SJCRH30 (cell line): ENCODE measurements at regions not wholly inside any gene's neighbourhood (a gene's known extent, or its start where the extent isn't known, plus 50 kb on each side); places are given as distances from the start of the nearest gene placed in this dataset.

Source experiments
- DNase-seq, 2 experiments: peaks; one replicate each; pipeline ENCODE4 v3.0.0-alpha.2; 2015 to 2020
- H3K27ac ChIP-seq: fragments of 250-450 bp; sonication (Bioruptor Pico); 2 replicates; pipeline ENCODE4 v1.5.1; 2020; ENCODE audit warnings: mild to moderate bottlenecking, moderate library complexity
- H3K27me3 ChIP-seq: fragments of 250-450 bp; sonication (Bioruptor Pico); 2 replicates; pipeline ENCODE4 v1.5.1; 2020; ENCODE audit warnings: mild to moderate bottlenecking, moderate library complexity
- H3K36me3 ChIP-seq: fragments of 250-450 bp; sonication (Bioruptor Pico); 2 replicates; pipeline ENCODE4 v1.5.1; 2020; ENCODE audit warnings: mild to moderate bottlenecking, moderate library complexity
- H3K4me1 ChIP-seq: fragments of 250-450 bp; sonication (Bioruptor Pico); 2 replicates; pipeline ENCODE4 v1.5.1; 2020; ENCODE audit warnings: mild to moderate bottlenecking, moderate library complexity
- H3K4me3 ChIP-seq: fragments of 250-450 bp; sonication (Bioruptor Pico); 2 replicates; pipeline ENCODE4 v1.5.1; 2020; ENCODE audit warnings: mild to moderate bottlenecking, moderate library complexity
- H3K9me3 ChIP-seq: fragments of 250-450 bp; sonication (Bioruptor Pico); replicated peaks from 2 replicates; pipeline ENCODE4 v1.5.1; 2020; ENCODE audit warnings: mild to moderate bottlenecking, moderate library complexity

- Histone ChIP-seq H3K9me3 (no peaks in the 10 kb centered on the region), H3K27me3 (no peaks in the 10 kb centered on the region), H3K4me3 (no peak overlapping the region), H3K4me1 (no peaks in the 10 kb centered on the region), H3K27ac (no peak overlapping the region), H3K36me3 (no peaks in the 10 kb centered on the region)
- DNase-seq: no peak
Observed at GRCh38 chr3:30169487-30169886, 436.9 kb upstream of the TGFBR2 start.

DNA sequence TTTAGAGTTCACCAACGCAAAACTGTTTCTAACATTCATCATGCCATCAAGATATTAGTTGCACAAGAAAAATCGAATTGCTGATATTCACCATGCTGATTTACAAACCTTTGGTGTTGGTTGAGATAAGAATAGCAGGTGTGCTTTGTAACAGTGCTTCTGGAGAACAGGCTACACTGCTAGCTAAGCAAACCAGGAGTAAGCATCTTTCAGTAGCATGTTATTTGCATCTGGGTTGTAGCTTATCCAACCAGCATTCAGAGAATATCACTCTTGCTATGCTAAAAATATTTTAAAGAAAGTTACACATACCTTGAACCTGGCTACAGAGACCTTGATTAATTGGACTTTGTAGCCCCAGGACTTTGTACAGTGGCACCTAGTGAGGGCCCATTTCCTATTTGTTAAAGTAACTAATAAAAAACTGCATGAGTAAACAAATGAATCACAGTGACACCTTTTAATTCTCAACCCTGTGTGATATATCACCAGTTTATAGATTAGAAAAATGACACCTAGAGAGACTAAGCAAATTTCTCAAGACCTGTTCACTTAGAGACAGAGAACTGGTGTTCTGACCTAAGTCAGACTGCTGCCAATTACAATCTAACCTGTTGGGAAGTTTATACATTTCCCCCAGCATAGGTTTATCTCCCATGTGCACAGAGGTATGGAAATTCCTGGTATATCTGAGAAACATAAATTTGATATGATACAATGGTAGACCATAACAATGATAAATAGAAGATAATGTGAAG is 435.5 kb upstream of the TGFBR2 start:
- Histone ChIP-seq H3K27ac (no peak overlapping the region), H3K4me1 (no peaks in the 10 kb centered on the region)

GRCh38 chr3:30174357-30174756 is 432.0 kb upstream of the TGFBR2 start:
- no peaks in the 10 kb centered on the region for H3K4me1 ChIP-seq
- no peak overlapping the region for H3K27ac ChIP-seq
- H3K27me3 ChIP-seq: no peaks in the 10 kb centered on the region
- no peak for DNase-seq
- H3K9me3 ChIP-seq: no peaks in the 10 kb centered on the region
- no peak overlapping the region for H3K4me3 ChIP-seq
- no peaks in the 10 kb centered on the region for H3K36me3 ChIP-seq

More for the DNA sequence above, 435.5 kb upstream of the TGFBR2 start:
- Histone ChIP-seq H3K27me3 (no peaks in the 10 kb centered on the region), H3K36me3 (no peaks in the 10 kb centered on the region), H3K9me3 (no peaks in the 10 kb centered on the region), H3K4me3 (no peak overlapping the region)
- DNase-seq: no peak

DNA sequence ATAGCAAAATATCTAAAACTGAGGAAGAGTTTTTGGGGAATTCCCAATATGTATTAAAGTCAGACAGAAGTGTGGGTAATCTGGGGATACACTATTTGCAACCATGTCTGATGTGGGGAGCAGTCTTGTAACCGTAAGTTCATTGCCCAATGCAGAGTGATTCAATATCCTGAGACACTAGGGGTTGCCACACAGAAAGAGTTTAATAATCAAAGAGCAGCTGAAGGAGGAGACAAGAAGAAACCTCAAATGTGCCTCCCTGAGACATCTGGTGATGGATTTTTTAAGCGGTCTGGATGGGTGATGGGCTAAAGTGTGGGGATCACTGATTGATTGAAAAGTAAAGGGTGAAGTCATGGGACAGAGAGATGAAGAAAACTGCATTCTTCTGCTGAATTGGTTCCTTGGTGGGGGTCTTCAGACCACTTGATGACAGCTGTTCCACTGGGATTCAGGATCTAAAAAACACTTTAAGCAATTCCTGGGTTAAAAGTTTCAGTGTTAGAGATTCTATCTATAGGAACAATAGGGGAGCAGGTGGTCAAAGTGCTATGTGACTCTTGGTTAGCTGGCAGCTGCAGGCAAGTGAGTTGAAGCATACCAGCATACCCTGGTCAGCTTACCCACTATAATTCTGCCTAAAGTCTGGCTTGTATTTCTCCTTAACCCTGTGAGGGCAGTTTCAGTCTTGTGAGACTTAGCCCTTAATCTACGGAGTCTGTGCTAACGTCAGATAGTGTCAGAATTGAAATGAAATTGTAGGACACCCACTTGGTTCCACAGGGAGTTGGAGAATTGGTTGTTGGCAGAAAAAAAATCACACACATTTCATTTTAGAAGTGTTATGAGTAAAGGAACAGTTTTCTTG is 425.9 kb upstream of the TGFBR2 start:
- Histone ChIP-seq H3K27ac (peak overlapping the region; percentile 77), H3K36me3 (no peaks in the 10 kb centered on the region), H3K9me3 (no peaks in the 10 kb centered on the region), H3K4me1 (peaks cover 27% of the 10 kb centered on the region), H3K4me3 (no peak overlapping the region), H3K27me3 (no peaks in the 10 kb centered on the region)
- peak; percentile 68 to 82 for DNase-seq

DNA sequence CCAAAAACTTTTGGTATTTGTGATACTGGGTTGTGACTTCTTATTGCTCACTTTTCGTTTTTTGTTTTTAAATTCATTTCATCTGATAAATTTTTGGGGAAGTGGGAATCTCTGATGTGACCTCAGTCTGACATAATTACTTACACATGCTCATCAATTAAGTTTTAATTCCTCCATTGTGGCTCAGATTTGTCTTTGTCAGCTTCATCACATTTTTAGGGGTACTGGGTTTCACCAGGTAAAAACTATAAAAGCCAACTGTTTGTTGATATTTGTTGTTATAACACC is 425.3 kb upstream of the TGFBR2 start:
- Histone ChIP-seq H3K4me3 (no peak overlapping the region), H3K9me3 (no peaks in the 10 kb centered on the region), H3K27ac (peak overlapping the region; percentile 77), H3K4me1 (peaks cover 27% of the 10 kb centered on the region), H3K27me3 (no peaks in the 10 kb centered on the region), H3K36me3 (no peaks in the 10 kb centered on the region)
- no peak for DNase-seq

GRCh38 chr3:30181581-30181980 is 424.8 kb upstream of the TGFBR2 start:
- Histone ChIP-seq H3K4me1 (peaks cover 27% of the 10 kb centered on the region), H3K9me3 (no peaks in the 10 kb centered on the region), H3K27ac (peak overlapping the region; percentile 77), H3K36me3 (no peaks in the 10 kb centered on the region), H3K4me3 (no peak overlapping the region), H3K27me3 (no peaks in the 10 kb centered on the region)
- DNase-seq: no peak

DNA sequence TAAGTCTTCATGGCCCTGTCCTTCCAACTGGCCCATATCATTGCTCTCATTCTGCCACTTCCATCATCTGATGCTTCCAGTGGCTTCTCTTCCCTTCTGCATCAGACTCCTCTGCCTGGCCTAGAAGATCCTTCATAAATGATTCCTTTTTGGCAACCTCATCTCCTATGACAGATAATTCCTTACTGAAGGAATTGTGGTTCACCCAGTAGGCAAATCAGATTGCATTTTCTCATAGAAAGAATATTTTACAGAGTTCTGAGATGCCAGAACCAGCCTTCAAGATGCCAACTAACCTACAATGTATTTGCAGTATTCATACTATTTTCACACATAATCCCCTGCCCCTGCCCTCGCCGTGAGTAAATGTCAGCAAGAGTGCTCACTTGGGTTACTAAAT is 423.0 kb upstream of the TGFBR2 start:
- H3K27ac ChIP-seq: no peak overlapping the region
- H3K4me3 ChIP-seq: no peak overlapping the region
- H3K4me1 ChIP-seq: peaks cover 32% of the 10 kb centered on the region
- H3K9me3 ChIP-seq: no peaks in the 10 kb centered on the region
- H3K27me3 ChIP-seq: no peaks in the 10 kb centered on the region
- no peaks in the 10 kb centered on the region for H3K36me3 ChIP-seq
- no peak for DNase-seq

- Histone ChIP-seq H3K9me3 (no peaks in the 10 kb centered on the region), H3K36me3 (no peaks in the 10 kb centered on the region)
- no peak for DNase-seq
Observed at GRCh38 chr3:30184091-30184810, 422.1 kb upstream of the TGFBR2 start.

DNA sequence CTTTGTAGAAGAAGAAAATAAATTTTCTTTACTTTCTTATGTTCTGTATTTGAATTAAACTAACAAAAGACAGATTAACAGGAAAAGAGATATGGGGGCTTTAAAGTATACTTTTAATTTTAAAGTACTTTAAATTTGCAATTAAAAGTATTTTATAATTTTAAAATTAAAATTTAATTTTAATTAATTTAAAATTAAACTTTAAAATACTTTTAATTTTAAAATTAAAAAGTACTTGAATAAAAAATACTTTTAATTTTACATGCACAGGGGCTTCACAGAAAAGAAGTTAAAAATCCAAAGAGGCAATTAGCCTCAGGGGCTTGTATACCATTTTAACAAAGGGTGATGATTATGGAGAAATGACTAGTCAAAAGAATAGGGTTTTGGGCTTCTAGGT is 420.5 kb upstream of the TGFBR2 start:
- H3K27ac ChIP-seq: no peak overlapping the region
- no peaks in the 10 kb centered on the region for H3K9me3 ChIP-seq
- H3K4me1 ChIP-seq: peaks cover 28% of the 10 kb centered on the region
- no peak for DNase-seq
- no peaks in the 10 kb centered on the region for H3K27me3 ChIP-seq
- no peak overlapping the region for H3K4me3 ChIP-seq
- no peaks in the 10 kb centered on the region for H3K36me3 ChIP-seq

More at GRCh38 chr3:30184091-30184810, 422.1 kb upstream of the TGFBR2 start:
- no peak overlapping the region for H3K4me3 ChIP-seq
- no peak overlapping the region for H3K27ac ChIP-seq
- H3K27me3 ChIP-seq: no peaks in the 10 kb centered on the region
- H3K4me1 ChIP-seq: peaks cover 39% of the 10 kb centered on the region

DNA sequence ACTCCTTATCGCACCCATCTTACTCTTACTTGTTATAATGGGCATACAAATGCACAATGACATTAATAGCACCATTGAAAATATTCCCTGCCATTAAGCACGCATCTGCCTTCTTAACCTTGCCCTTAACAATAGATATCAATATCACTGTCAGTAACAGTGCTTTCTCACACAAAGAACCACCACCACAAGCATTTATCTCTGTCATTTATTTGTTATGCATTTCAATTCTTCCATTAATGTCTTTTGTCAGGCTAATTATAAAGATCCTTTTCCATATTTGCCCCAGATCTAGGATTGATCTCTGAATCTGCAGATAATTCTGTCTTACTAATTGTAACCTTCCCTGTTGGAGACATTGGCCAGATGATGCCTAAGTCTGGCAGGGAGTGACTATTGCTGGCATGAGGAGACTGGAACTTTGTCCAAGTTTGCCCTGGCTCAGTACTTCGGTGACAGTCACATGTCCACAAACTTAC is 419.6 kb upstream of the TGFBR2 start:
- H3K4me3 ChIP-seq: no peak overlapping the region
- no peak for DNase-seq
- no peaks in the 10 kb centered on the region for H3K9me3 ChIP-seq
- H3K27ac ChIP-seq: no peak overlapping the region
- H3K4me1 ChIP-seq: peaks cover 19% of the 10 kb centered on the region
- no peaks in the 10 kb centered on the region for H3K27me3 ChIP-seq
- no peaks in the 10 kb centered on the region for H3K36me3 ChIP-seq

- Histone ChIP-seq H3K27ac (no peak overlapping the region), H3K4me3 (no peak overlapping the region), H3K36me3 (no peaks in the 10 kb centered on the region), H3K9me3 (no peaks in the 10 kb centered on the region), H3K27me3 (no peaks in the 10 kb centered on the region), H3K4me1 (peaks cover 18% of the 10 kb centered on the region)
- no peak for DNase-seq
Observed at GRCh38 chr3:30187366-30187765, 419.0 kb upstream of the TGFBR2 start.

DNA sequence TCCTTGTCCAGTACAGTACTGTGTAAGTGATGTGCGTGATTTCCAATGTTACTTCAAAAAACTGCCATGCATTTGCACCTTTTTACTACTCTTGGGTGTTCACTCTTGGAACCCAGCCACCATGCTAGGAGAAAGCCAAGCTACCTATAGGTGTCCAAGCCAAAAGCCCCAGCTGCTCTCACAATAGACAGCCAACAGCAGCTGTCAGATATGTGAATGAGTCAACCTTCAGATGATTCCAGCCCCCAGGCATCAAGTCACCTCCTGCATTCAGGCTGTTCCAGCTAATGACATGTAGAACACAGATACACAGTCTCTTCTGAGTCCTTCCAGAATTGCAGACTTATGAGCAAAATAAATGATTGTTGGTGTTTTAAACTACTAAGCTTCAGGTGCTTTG is 417.7 kb upstream of the TGFBR2 start:
- Histone ChIP-seq H3K27ac (peak overlapping the region; percentile 26), H3K36me3 (no peaks in the 10 kb centered on the region), H3K4me1 (peaks cover 13% of the 10 kb centered on the region), H3K27me3 (no peaks in the 10 kb centered on the region), H3K4me3 (no peak overlapping the region), H3K9me3 (no peaks in the 10 kb centered on the region)
- peak; percentile 85 to 90 for DNase-seq

- H3K36me3 ChIP-seq: no peaks in the 10 kb centered on the region
- DNase-seq: no peak
- peaks cover 13% of the 10 kb centered on the region for H3K4me1 ChIP-seq
- H3K4me3 ChIP-seq: no peak overlapping the region
- no peaks in the 10 kb centered on the region for H3K9me3 ChIP-seq
- H3K27me3 ChIP-seq: no peaks in the 10 kb centered on the region
- no peak overlapping the region for H3K27ac ChIP-seq
Observed at GRCh38 chr3:30189900-30190299, 416.5 kb upstream of the TGFBR2 start.

- Histone ChIP-seq H3K4me1 (peaks cover 12% of the 10 kb centered on the region), H3K36me3 (no peaks in the 10 kb centered on the region), H3K27me3 (no peaks in the 10 kb centered on the region), H3K4me3 (no peak overlapping the region), H3K27ac (no peak overlapping the region), H3K9me3 (no peaks in the 10 kb centered on the region)
- no peak for DNase-seq
Observed at GRCh38 chr3:30193625-30194044, 412.8 kb upstream of the TGFBR2 start.

- Histone ChIP-seq H3K4me1 (peaks cover 6% of the 10 kb centered on the region), H3K36me3 (no peaks in the 10 kb centered on the region), H3K27ac (no peak overlapping the region), H3K4me3 (no peak overlapping the region), H3K9me3 (no peaks in the 10 kb centered on the region), H3K27me3 (no peaks in the 10 kb centered on the region)
- no peak for DNase-seq
Observed at GRCh38 chr3:30195352-30195751, 411.0 kb upstream of the TGFBR2 start.
